Fibroblast of mammary gland (primary cell): ENCODE measurements at regions not wholly inside any gene's neighbourhood (a gene's known extent, or its start where the extent isn't known, plus 50 kb on each side); places are given as distances from the start of the nearest gene placed in this dataset.
A peak's percentile ranks its signal among the peaks of the same experiment; 100 is the strongest.

Experiments
- DNase-seq: peaks from one replicate; pipeline ENCODE4 v3.0.0-alpha.2; 2010; ENCODE audit warnings: low read depth
- H3K4me3 ChIP-seq: 2 replicates; pipeline ENCODE4 v1.5.1; 2011; ENCODE audit warnings: low read depth, mild to moderate bottlenecking, low read length, moderate library complexity; ENCODE audit not compliant: control insufficient read depth
- CTCF ChIP-seq: conservative IDR thresholded peaks from 2 replicates; pipeline ENCODE4 v1.5.1; 2011; ENCODE audit warnings: low read depth, low read length, inconsistent platforms; ENCODE audit not compliant: control insufficient read depth, insufficient read depth

- no peak for TF ChIP-seq CTCF
- DNase-seq: peak; percentile 43
- no peak overlapping the region for H3K4me3 ChIP-seq
Measured at GRCh38 chr11:45580399-45580798, 85.0 kb downstream of the CHST1 start.

- no peak for TF ChIP-seq CTCF
- no peak for DNase-seq
- H3K4me3 ChIP-seq: no peak overlapping the region
Measured at GRCh38 chr11:45578316-45578715, 87.1 kb downstream of the CHST1 start.

- no peak overlapping the region for H3K4me3 ChIP-seq
- DNase-seq: no peak
- no peak for TF ChIP-seq CTCF
Measured at GRCh38 chr11:45577752-45578151, 87.7 kb downstream of the CHST1 start.

- DNase-seq: peak; percentile 36
- H3K4me3 ChIP-seq: no peak overlapping the region
- no peak for TF ChIP-seq CTCF
Measured at GRCh38 chr11:45576461-45577215, 88.8 kb downstream of the CHST1 start.

GRCh38 chr11:45573728-45574127, 91.7 kb downstream of the CHST1 start:
- H3K4me3 ChIP-seq: no peak overlapping the region
- no peak for TF ChIP-seq CTCF
- DNase-seq: no peak

GRCh38 chr11:45572354-45573123, 92.9 kb downstream of the CHST1 start:
- TF ChIP-seq CTCF: no peak
- no peak overlapping the region for H3K4me3 ChIP-seq
- DNase-seq: no peak
